GM06990 (cell line): ENCODE measurements at regions not wholly inside any gene's neighbourhood (a gene's known extent, or its start where the extent isn't known, plus 50 kb on each side); places are given as distances from the start of the nearest gene placed in this dataset.

ENCODE experiments used
- DNase-seq: peaks from one replicate; pipeline ENCODE4 v3.0.0-alpha.2; 2011; ENCODE audit not compliant: insufficient read length; ENCODE audit errors: extremely low read depth
- H3K27me3 ChIP-seq: replicated peaks from 2 replicates; pipeline ENCODE4 v1.6.0; 2011; ENCODE audit warnings: low read length; ENCODE audit not compliant: control insufficient read depth, insufficient read depth
- H3K36me3 ChIP-seq: 2 replicates; pipeline ENCODE4 v1.5.1; 2011; ENCODE audit warnings: low read length; ENCODE audit not compliant: control insufficient read depth, insufficient read depth
- H3K4me3 ChIP-seq: replicated peaks from 2 replicates; pipeline ENCODE4 v1.5.1; 2011; ENCODE audit warnings: low read depth, mild to moderate bottlenecking, control low read depth, low read length
- CTCF ChIP-seq: IDR thresholded peaks from 2 replicates; pipeline ENCODE4 v1.5.1; 2011; ENCODE audit warnings: low read length, control low read depth, mild to moderate bottlenecking, inconsistent platforms; ENCODE audit not compliant: insufficient read depth, poor library complexity, severe bottlenecking

- DNase-seq: no peak
- H3K4me3 ChIP-seq: no peak overlapping the region
- TF ChIP-seq CTCF: no peak
- H3K36me3 ChIP-seq: no peaks in the 10 kb centered on the region
- no peaks in the 10 kb centered on the region for H3K27me3 ChIP-seq
Observed at GRCh38 chr5:83789371-83789770, 68.7 kb upstream of the HAPLN1 start.

- H3K4me3 ChIP-seq: no peak overlapping the region
- no peak for TF ChIP-seq CTCF
- no peaks in the 10 kb centered on the region for H3K36me3 ChIP-seq
- no peak for DNase-seq
- H3K27me3 ChIP-seq: no peaks in the 10 kb centered on the region
Observed at GRCh38 chr5:83787631-83788030, 67.0 kb upstream of the HAPLN1 start.

- Histone ChIP-seq H3K36me3 (no peaks in the 10 kb centered on the region), H3K27me3 (no peaks in the 10 kb centered on the region), H3K4me3 (no peak overlapping the region)
- DNase-seq: no peak
- no peak for TF ChIP-seq CTCF
Observed at GRCh38 chr5:83785176-83785668, 64.6 kb upstream of the HAPLN1 start.

GRCh38 chr5:83780699-83781350 lies 60.2 kb upstream of the HAPLN1 start:
- Histone ChIP-seq H3K4me3 (no peak overlapping the region), H3K36me3 (no peaks in the 10 kb centered on the region), H3K27me3 (no peaks in the 10 kb centered on the region)
- DNase-seq: no peak
- no peak for TF ChIP-seq CTCF

GRCh38 chr5:83777856-83778255 lies 57.2 kb upstream of the HAPLN1 start:
- DNase-seq: no peak
- H3K27me3 ChIP-seq: no peaks in the 10 kb centered on the region
- no peak overlapping the region for H3K4me3 ChIP-seq
- no peaks in the 10 kb centered on the region for H3K36me3 ChIP-seq
- no peak for TF ChIP-seq CTCF
